ENCODE measurements at regions not wholly inside any gene's neighbourhood (a gene's known extent, or its start where the extent isn't known, plus 50 kb on each side); places are given as distances from the start of the nearest gene placed in this dataset.

- TF ChIP-seq POLR2AphosphoS5 (IDR thresholded peaks at IDR 0.05; ENCODE audit: insufficient read depth in 1 of 2, low read depth in 1 of 2), result no peak
- no peak for TF ChIP-seq CTCF (IDR thresholded peaks at IDR 0.05)
These were observed 68.7 kb downstream of the MSX2 start for GRCh38 chr5:174793076-174793475.
